ENCODE measurements at regions not wholly inside any gene's neighbourhood (a gene's known extent, or its start where the extent isn't known, plus 50 kb on each side); places are given as distances from the start of the nearest gene placed in this dataset.

GRCh38 chr3:106673926-106674569, 703.2 kb upstream of the CCDC54 start:
- TF ChIP-seq PATZ1 (CRISPR knock-in tag; IDR thresholded peaks at IDR 0.05; ENCODE audit: borderline replicate concordance) = no peak
- no peak for TF ChIP-seq BACH2 (CRISPR knock-in tag; IDR thresholded peaks at IDR 0.05; ENCODE audit: borderline replicate concordance)
- TF ChIP-seq ZNF8 (CRISPR knock-in tag; IDR thresholded peaks at IDR 0.05) = no peak
- TF ChIP-seq CREB5 (CRISPR knock-in tag; IDR thresholded peaks at IDR 0.05; ENCODE audit: low read depth) = no peak
- no peak for TF ChIP-seq RARB (CRISPR knock-in tag; IDR thresholded peaks at IDR 0.05)
- TF ChIP-seq ARNTL (CRISPR knock-in tag; IDR thresholded peaks at IDR 0.05; ENCODE audit: borderline replicate concordance, low read depth) = no peak
- no peak for TF ChIP-seq ZNF565 (CRISPR knock-in tag; conservative IDR thresholded peaks at IDR 0.05; ENCODE audit: low read depth)
- TF ChIP-seq CSDC2 (CRISPR knock-in tag; IDR thresholded peaks at IDR 0.05) = no peak
- TF ChIP-seq TCF4 (CRISPR knock-in tag; IDR thresholded peaks at IDR 0.05; ENCODE audit: borderline replicate concordance) = no peak

All from SK-N-SH treated with all-trans-retinoic acid at 6 μM for 48 hours (cell line).